Stomach (tissue), 8 donors: ENCODE measurements at regions not wholly inside any gene's neighbourhood (a gene's known extent, or its start where the extent isn't known, plus 50 kb on each side); places are given as distances from the start of the nearest gene placed in this dataset.
"Not testable (repeated sequence)": the region's sequence is repeated elsewhere in the genome, so short reads cannot be mapped to it uniquely, and the experiment has no call there.

Experiments used
- DNase-seq, 2 donors: peaks; one replicate each; pipeline versions ENCODE4 v3.0.0 to v3.0.0-alpha.2; 2013 to 2019
- H3K27ac ChIP-seq, 5 donors: fragments of 200-600 bp in 4 of 5; sonication (generic) in 4 of 5; one replicate each; pipeline ENCODE4 v1.5.1; 2013 to 2019; ENCODE audit warnings: mild to moderate bottlenecking in 1 of 5, moderate library complexity in 1 of 5
- H3K27me3 ChIP-seq, 3 donors: fragments of 200-600 bp; sonication (generic); one replicate each; pipeline ENCODE4 v1.5.1; 2017 to 2019; ENCODE audit warnings: mixed run types in 1 of 3
- H3K36me3 ChIP-seq, 4 donors: fragments of 200-600 bp; sonication (generic); 1 replicate in 3 of 4; 2 replicates in 1 of 4; pipeline ENCODE4 v1.5.1; 2016 to 2019
- H3K4me1 ChIP-seq, 4 donors: fragments of 200-600 bp; sonication (generic); one replicate each; pipeline ENCODE4 v1.5.1; 2016 to 2019
- H3K4me3 ChIP-seq, 4 donors: fragments of 200-600 bp; sonication (generic) in 3 of 4; one replicate each; pipeline ENCODE4 v1.5.1; 2016 to 2019; ENCODE audit warnings: mild to moderate bottlenecking in 1 of 4
- H3K9me3 ChIP-seq, 4 donors: fragments of 200-600 bp; sonication (generic); one replicate each; pipeline ENCODE4 v1.5.1; 2016 to 2019
- CTCF ChIP-seq, 7 experiments: fragments of 450-650 bp in 4 of 7; fragments of 200-600 bp in 3 of 7; sonication (generic) in 3 of 7; IDR thresholded peaks; one replicate each; pipeline ENCODE4 v1.5.1; 2016 to 2019; ENCODE audit warnings: antibody characterized with exemption in 7 of 7, control low read depth in 2 of 7, mild to moderate bottlenecking in 1 of 7
- EP300 ChIP-seq: sonication (generic); formaldehyde crosslinking; IDR thresholded peaks from one replicate; pipeline ENCODE4 v1.6.1; 2017; ENCODE audit warnings: antibody characterized with exemption
- POLR2A ChIP-seq, 4 donors: fragments of 450-650 bp; IDR thresholded peaks; one replicate each; pipeline ENCODE4 v1.6.1; 2016; ENCODE audit warnings: antibody characterized with exemption in 4 of 4, control low read depth in 2 of 4, mild to moderate bottlenecking in 1 of 4, moderate library complexity in 1 of 4
- POLR2AphosphoS5 ChIP-seq, 3 donors: sonication (generic); formaldehyde crosslinking; IDR thresholded peaks; one replicate each; pipeline ENCODE4 v1.6.1; 2016; ENCODE audit warnings: antibody characterized with exemption in 3 of 3
- WGBS, 5 donors: extraction: QIAGEN DNeasy Blood & Tissue Kit in 3 of 5; methylation state at CpG; one replicate each; pipeline versions ENCODE4 v1.1.5 to v1.1.7; 2013 to 2018; 5-methylcytosine and 5-hydroxymethylcytosine counted together
- intact Hi-C: fragments of 100-400 bp; cut with DNase I; formaldehyde crosslinking; loops from one replicate; pipeline ENCODE4 v1.15.1; 2023; ENCODE audit warnings: low total_unique reads
- donor health status: healthy with polysubstance abuse.
- donor health status: Bipolar disorder and iron deficiency.
- donor health status: healthy.

DNA sequence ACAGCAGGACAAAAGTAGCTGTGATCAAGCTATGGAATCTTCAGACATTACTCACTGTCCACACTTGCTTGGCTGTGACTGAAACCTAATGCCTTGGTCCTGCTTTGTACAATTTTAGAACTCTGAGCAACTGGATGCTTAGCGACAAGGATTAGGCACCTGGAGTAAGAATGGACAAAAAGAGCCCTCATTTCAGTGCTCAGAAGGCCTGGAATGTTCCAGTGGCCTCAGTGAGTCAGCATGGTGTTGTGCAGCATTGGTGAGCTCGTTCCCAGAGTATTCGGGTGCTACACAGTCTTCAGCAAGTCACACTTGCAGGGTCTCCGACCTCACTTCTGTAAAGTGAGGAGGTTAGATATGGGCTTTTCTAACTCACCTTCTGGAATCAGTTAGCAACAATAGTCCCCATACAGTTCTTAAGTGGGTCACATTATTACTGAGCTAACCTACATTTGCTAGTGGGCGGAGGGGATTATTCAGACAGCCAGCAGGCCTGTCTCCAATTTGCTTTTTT is 108.0 kb upstream of the MDM1 start:
- no peaks in the 10 kb centered on the region for H3K27me3 ChIP-seq
- intact Hi-C loops = loop anchor here (10.0 kb wide), 1 partner anchor 75 kb away; no protein-coding TSS in a partner anchor
- WGBS, 5 donors = 79 to 92% (median 89%) methylated on average over 5 of the region's 5 CpGs
- H3K4me3 ChIP-seq = no peak overlapping the region
- peaks cover 0 to 11% (median 4%) of the 10 kb centered on the region in 4 donors for H3K9me3 ChIP-seq
- DNase-seq = no peak
- H3K36me3 ChIP-seq = no peaks in the 10 kb centered on the region
- H3K27ac ChIP-seq = no peak overlapping the region
- TF ChIP-seq CTCF (IDR thresholded peaks at IDR 0.05) (no peak), POLR2A (IDR thresholded peaks at IDR 0.05) (no peak), POLR2AphosphoS5 (IDR thresholded peaks at IDR 0.05) (no peak), EP300 (no peak)
- H3K4me1 ChIP-seq = peaks cover 0 to 14% (median under 1%) of the 10 kb centered on the region in 4 donors

DNA sequence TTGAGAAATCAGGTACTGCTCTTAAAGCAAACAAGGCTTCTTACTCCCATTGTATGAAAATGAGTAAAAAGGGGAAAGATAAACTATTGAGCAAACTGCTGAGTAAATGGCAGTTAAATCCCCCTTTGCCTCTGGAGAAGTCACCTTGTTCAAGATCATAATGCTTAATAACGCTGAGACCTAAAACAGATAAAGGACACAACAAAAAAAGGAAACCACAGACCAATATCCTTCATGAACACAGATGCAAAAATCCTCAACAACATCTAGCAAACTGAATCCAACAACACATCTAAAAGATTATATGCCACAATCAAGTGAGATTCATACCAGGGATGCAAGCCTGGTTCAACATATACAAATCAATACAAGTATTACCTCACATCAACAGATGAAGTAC is 109.0 kb upstream of the MDM1 start:
- WGBS, 5 donors = 38 to 65% (median 44%) methylated on average over 1 of the region's 1 CpG
- Histone ChIP-seq H3K27me3 (no peaks in the 10 kb centered on the region), H3K9me3 (peaks cover 0 to 11% (median 3%) of the 10 kb centered on the region in 4 donors), H3K4me3 (no peak overlapping the region), H3K27ac (no peak overlapping the region), H3K36me3 (no peaks in the 10 kb centered on the region), H3K4me1 (peaks cover 0 to 14% (median 6%) of the 10 kb centered on the region in 4 donors)
- TF ChIP-seq POLR2A (IDR thresholded peaks at IDR 0.05) (no peak), CTCF (IDR thresholded peaks at IDR 0.05) (no peak), EP300 (no peak), POLR2AphosphoS5 (IDR thresholded peaks at IDR 0.05) (no peak)
- DNase-seq = no peak
- intact Hi-C loops = loop anchor here (10.0 kb wide), 1 partner anchor 76 kb away; no protein-coding TSS in a partner anchor

- H3K27me3 ChIP-seq, H3K27ac ChIP-seq, H3K4me3 ChIP-seq, H3K36me3 ChIP-seq, DNase-seq: not testable (repeated sequence)
- intact Hi-C loops = loop anchor here (10.0 kb wide), 1 partner anchor 78 kb away; no protein-coding TSS in a partner anchor
- peaks cover 0 to 19% (median 6%) of the 10 kb centered on the region in 4 donors for H3K4me1 ChIP-seq
- WGBS, 5 donors = 82 to 95% (median 91%) methylated on average over 3 of the region's 3 CpGs
- peaks cover 0 to 11% (median 3%) of the 10 kb centered on the region in 4 donors for H3K9me3 ChIP-seq
Observed at GRCh38 chr12:68442353-68442972, 110.3 kb upstream of the MDM1 start.

- not testable (repeated sequence) for H3K4me3 ChIP-seq, H3K36me3 ChIP-seq, H3K27me3 ChIP-seq, DNase-seq, H3K27ac ChIP-seq
- WGBS, 5 donors = 88 to 94% (median 90%) methylated on average over 2 of the region's 2 CpGs
- Histone ChIP-seq H3K9me3 (peaks cover 0 to 11% (median 3%) of the 10 kb centered on the region in 4 donors), H3K4me1 (peaks cover 0 to 19% (median 6%) of the 10 kb centered on the region in 4 donors)
- intact Hi-C loops = loop anchor here (10.0 kb wide), 1 partner anchor 79 kb away; no protein-coding TSS in a partner anchor
Observed at GRCh38 chr12:68443695-68444094, 111.5 kb upstream of the MDM1 start.

GRCh38 chr12:68445824-68446223 is 113.7 kb upstream of the MDM1 start:
- no peak overlapping the region for H3K4me3 ChIP-seq
- peaks cover 0 to 11% (median 3%) of the 10 kb centered on the region in 4 donors for H3K9me3 ChIP-seq
- TF ChIP-seq CTCF (IDR thresholded peaks at IDR 0.05) (no peak), POLR2A (IDR thresholded peaks at IDR 0.05) (no peak)
- WGBS, 5 donors = 13 to 26% (median 22%) methylated on average over 1 of the region's 1 CpG
- H3K36me3 ChIP-seq = no peaks in the 10 kb centered on the region
- H3K4me1 ChIP-seq = peaks cover 3 to 23% (median 6%) of the 10 kb centered on the region in 4 donors
- H3K27me3 ChIP-seq = no peaks in the 10 kb centered on the region
- intact Hi-C loops = loop anchor here (10.0 kb wide), 1 partner anchor 81 kb away; no protein-coding TSS in a partner anchor
- no peak overlapping the region for H3K27ac ChIP-seq
- no peak for DNase-seq
